AG04450 (cell line): ENCODE measurements at regions not wholly inside any gene's neighbourhood (a gene's known extent, or its start where the extent isn't known, plus 50 kb on each side); places are given as distances from the start of the nearest gene placed in this dataset.

Source experiments
- CTCF ChIA-PET: fragments of 300-600, 350-600 bp; formaldehyde crosslinking; extraction: SDS; loops from one replicate; lab custom pipeline; 2022; ENCODE audit warnings: antibody characterized with exemption, inconsistent platforms; lab: Charles Lee
- POLR2A ChIA-PET: fragments of 350-600 bp; formaldehyde crosslinking; extraction: SDS; loops from one replicate; lab custom pipeline; 2021; ENCODE audit warnings: antibody characterized with exemption, inconsistent platforms; lab: Yijun Ruan, JAX
- DNase-seq: peaks from one replicate; pipeline ENCODE4 v3.0.0-alpha.2; 2011; ENCODE audit warnings: low read depth, low spot score
- H3K27ac ChIP-seq: one replicate; pipeline ENCODE4 v1.5.1; 2012; ENCODE audit warnings: low read depth, low read length, control low read depth
- H3K27me3 ChIP-seq: one replicate; pipeline ENCODE4 v1.6.0; 2012; ENCODE audit warnings: low read length; ENCODE audit not compliant: control insufficient read depth, insufficient read depth
- H3K4me3 ChIP-seq: 2 replicates; pipeline ENCODE4 v1.5.1; 2011; ENCODE audit warnings: mild to moderate bottlenecking, low read depth, low read length, control low read depth
- H3K9me3 ChIP-seq: 2 replicates; pipeline ENCODE4 v1.5.1; 2012; ENCODE audit warnings: low read length; ENCODE audit not compliant: control insufficient read depth, insufficient read depth
- CTCF ChIP-seq: IDR thresholded peaks from 2 replicates; pipeline ENCODE4 v1.5.1; 2011; ENCODE audit warnings: low read depth, low read length, control low read depth, inconsistent platforms

- ChIA-PET CTCF (no interaction called here), POLR2A (no interaction called here)
- Histone ChIP-seq H3K4me3 (no peak overlapping the region), H3K9me3 (no peaks in the 10 kb centered on the region), H3K27me3 (no peaks in the 10 kb centered on the region), H3K27ac (no peak overlapping the region)
- no peak for TF ChIP-seq CTCF
- DNase-seq, result no peak
Measured at GRCh38 chr4:27934871-27935270, 1074.2 kb downstream of the STIM2 start.

GRCh38 chr4:27946799-27947198 is 1086.2 kb downstream of the STIM2 start:
- TF ChIP-seq CTCF, result no peak
- Histone ChIP-seq H3K27ac (no peak overlapping the region), H3K4me3 (no peak overlapping the region), H3K27me3 (no peaks in the 10 kb centered on the region), H3K9me3 (no peaks in the 10 kb centered on the region)
- ChIA-PET CTCF (no interaction called here), POLR2A (no interaction called here)
- DNase-seq, result no peak

GRCh38 chr4:27947302-27947701 is 1086.7 kb downstream of the STIM2 start:
- Histone ChIP-seq H3K27ac (no peak overlapping the region), H3K4me3 (no peak overlapping the region), H3K27me3 (no peaks in the 10 kb centered on the region), H3K9me3 (no peaks in the 10 kb centered on the region)
- CTCF ChIA-PET, result no interaction called here
- no peak for DNase-seq
- TF ChIP-seq CTCF, result no peak
- POLR2A ChIA-PET, result no interaction called here

- Histone ChIP-seq H3K27ac (no peak overlapping the region), H3K4me3 (no peak overlapping the region), H3K27me3 (no peaks in the 10 kb centered on the region), H3K9me3 (no peaks in the 10 kb centered on the region)
- ChIA-PET POLR2A (no interaction called here), CTCF (no interaction called here)
- TF ChIP-seq CTCF, result no peak
- DNase-seq, result no peak
Measured at GRCh38 chr4:27964095-27964494, 1103.5 kb downstream of the STIM2 start.

GRCh38 chr4:27966664-27967063 is 1106.0 kb downstream of the STIM2 start:
- ChIA-PET POLR2A (no interaction called here), CTCF (no interaction called here)
- no peak for DNase-seq
- H3K27ac ChIP-seq, result no peak overlapping the region
- TF ChIP-seq CTCF, result no peak
- no peak overlapping the region for H3K4me3 ChIP-seq
- no peaks in the 10 kb centered on the region for H3K9me3 ChIP-seq
- no peaks in the 10 kb centered on the region for H3K27me3 ChIP-seq
